ENCODE measurements at regions not wholly inside any gene's neighbourhood (a gene's known extent, or its start where the extent isn't known, plus 50 kb on each side); places are given as distances from the start of the nearest gene placed in this dataset.

DNA sequence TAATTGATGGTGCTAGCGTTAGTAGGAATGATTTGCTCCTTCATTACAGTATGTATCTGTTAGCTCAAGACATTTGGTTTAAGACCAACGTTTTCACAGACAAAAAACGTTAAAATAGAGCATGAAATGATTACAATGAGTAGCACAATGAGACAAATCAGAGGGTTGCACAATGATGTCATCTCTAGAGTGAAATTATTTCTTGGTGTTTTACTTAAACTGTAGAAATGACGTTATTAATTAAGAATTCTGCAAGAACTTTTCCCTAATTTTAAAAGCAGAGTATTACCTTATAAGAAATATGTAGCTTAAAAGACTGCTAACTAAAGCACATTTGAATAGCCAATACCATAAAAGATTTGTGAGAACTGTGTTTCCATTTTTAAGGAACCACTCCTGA is 373.4 kb upstream of the KIF2B start:
- H3K36me3 Mint-ChIP-seq (ENCODE audit: low read depth) = no peaks in the 10 kb centered on the region
- no peaks in the 10 kb centered on the region for H3K4me1 Mint-ChIP-seq (ENCODE audit: low read depth)
- no peaks in the 10 kb centered on the region for H3K27me3 Mint-ChIP-seq
- intact Hi-C loops (cut with micrococcal nuclease) = no loop called here
- no peak overlapping the region for H3K4me3 Mint-ChIP-seq
- H3K9me3 Mint-ChIP-seq = no peaks in the 10 kb centered on the region
- no peak overlapping the region for H3K27ac Mint-ChIP-seq

DNA sequence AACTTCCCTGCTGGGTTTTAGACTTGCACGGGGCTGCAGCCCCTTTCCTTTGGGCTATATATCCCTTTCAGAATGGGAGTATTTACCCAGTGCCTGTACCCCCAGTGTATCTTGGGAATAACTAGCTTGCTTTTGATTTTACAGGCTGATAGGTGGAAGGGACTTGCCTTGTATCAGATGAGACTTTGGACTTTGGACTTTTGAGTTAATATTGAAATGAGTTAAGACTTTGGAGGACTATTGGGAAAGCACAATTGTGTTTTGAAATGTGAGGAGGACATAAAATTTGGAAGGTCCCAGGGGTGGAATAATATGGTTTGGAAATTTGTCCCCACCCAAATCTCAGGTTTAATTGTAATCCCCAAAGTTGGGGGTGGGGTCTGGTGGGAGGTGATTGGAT is 393.8 kb upstream of the KIF2B start:
- H3K27me3 Mint-ChIP-seq = no peaks in the 10 kb centered on the region
- intact Hi-C loops (cut with micrococcal nuclease) = no loop called here
- no peak overlapping the region for H3K27ac Mint-ChIP-seq
- H3K36me3 Mint-ChIP-seq (ENCODE audit: low read depth) = no peaks in the 10 kb centered on the region
- H3K4me3 Mint-ChIP-seq = no peak overlapping the region
- H3K9me3 Mint-ChIP-seq = peaks cover 22% of the 10 kb centered on the region
- no peaks in the 10 kb centered on the region for H3K4me1 Mint-ChIP-seq (ENCODE audit: low read depth)

DNA sequence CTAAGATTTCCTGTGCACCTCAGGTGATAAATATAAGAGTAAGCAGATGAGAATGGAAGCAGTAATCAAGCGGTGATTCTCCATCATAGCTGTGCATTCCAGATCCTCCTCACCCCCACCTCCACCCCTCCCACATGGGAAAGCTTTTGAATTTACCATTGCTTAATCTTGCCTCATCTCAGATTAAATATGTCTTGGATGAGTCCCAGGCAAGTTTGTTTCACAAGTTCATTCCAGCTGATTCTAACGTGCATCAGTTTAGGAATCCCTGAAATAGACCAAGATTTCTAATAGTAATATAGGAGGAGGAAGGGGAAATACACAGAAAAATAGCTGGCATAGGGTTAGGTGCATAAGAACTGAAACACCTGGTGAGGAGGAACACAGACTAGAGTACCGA is 396.2 kb upstream of the KIF2B start:
- H3K4me1 Mint-ChIP-seq (ENCODE audit: low read depth) = no peaks in the 10 kb centered on the region
- intact Hi-C loops (cut with micrococcal nuclease) = no loop called here

DNA sequence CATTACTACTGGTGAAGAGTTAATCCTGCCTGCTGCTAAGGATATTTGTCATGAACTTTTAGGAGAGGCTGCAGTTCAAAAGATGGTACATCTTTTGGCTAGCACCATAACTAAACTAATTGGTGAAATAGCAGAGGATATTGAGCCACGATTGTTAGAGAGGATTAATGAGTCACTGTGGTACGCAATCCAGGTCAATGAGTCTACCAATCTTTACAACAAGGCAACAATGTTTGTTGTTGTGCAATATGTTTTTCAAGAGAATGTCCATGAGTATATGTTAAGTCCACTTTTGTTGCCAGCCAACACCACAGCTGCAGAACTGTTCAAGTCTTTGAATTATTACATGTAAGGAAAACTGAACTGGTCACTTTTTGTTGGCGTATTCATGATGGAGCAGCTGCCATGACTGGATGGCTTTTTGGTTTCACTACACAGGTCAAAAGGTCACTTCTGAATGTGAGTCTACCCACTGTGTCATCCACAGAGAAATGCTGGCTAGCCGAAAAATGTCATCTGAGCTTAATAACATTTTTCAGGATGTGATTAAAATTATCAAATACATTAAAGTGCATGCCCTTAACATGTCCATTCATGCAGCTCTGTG is 402.6 kb upstream of the KIF2B start:
- Mint-ChIP-seq H3K27ac (no peak overlapping the region), H3K9me3 (peaks cover 7% of the 10 kb centered on the region), H3K36me3 (ENCODE audit: low read depth) (no peaks in the 10 kb centered on the region), H3K27me3 (no peaks in the 10 kb centered on the region), H3K4me3 (no peak overlapping the region), H3K4me1 (ENCODE audit: low read depth) (no peaks in the 10 kb centered on the region)
- intact Hi-C loops (cut with micrococcal nuclease) = no loop called here

More for the DNA sequence above, 396.2 kb upstream of the KIF2B start:
- peaks cover 26% of the 10 kb centered on the region for H3K9me3 Mint-ChIP-seq
- H3K36me3 Mint-ChIP-seq (ENCODE audit: low read depth) = no peaks in the 10 kb centered on the region
- no peak overlapping the region for H3K4me3 Mint-ChIP-seq
- H3K27ac Mint-ChIP-seq = no peak overlapping the region
- H3K27me3 Mint-ChIP-seq = no peaks in the 10 kb centered on the region

DNA sequence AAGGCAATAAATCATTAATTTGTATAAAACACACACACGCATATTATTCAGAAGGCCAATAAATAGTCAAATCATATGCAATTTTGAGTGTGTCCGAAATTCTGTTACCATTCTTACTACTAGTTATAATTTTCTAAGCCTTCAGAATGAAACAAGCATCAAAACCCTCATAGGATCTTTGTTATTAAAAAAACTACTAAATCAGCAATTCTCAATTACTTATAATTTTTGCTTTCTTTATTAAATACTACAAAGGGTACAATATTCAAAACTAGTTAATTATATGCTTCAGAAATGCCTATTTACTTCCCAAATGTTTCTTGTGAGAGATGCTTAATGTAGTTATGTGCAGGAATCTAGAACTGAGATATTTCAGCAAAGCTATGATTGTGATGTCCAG is 413.1 kb upstream of the KIF2B start:
- Mint-ChIP-seq H3K36me3 (ENCODE audit: low read depth) (no peaks in the 10 kb centered on the region), H3K4me1 (ENCODE audit: low read depth) (no peaks in the 10 kb centered on the region), H3K27me3 (no peaks in the 10 kb centered on the region), H3K27ac (no peak overlapping the region), H3K9me3 (peaks cover 32% of the 10 kb centered on the region), H3K4me3 (no peak overlapping the region)
- intact Hi-C loops (cut with micrococcal nuclease) = no loop called here

DNA sequence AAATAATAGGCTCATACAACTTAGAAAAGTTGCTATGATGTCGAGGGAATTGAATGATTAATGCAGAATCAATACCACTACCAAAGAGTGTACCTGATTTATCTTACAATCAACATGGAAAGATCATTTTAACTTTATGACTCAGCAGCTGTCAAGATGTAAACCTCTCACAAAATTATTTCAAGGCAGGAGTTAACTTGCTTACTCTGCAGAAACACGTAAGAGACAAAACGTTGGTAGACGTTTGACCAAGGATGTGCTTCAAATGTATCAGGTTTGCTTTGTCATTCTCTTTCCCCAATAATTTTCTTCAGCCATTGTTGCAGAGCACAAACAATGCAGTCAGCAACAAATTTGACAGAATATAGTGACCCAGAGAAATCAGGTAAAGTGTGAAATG is 415.8 kb upstream of the KIF2B start:
- intact Hi-C loops (cut with micrococcal nuclease) = no loop called here
- no peaks in the 10 kb centered on the region for H3K4me1 Mint-ChIP-seq (ENCODE audit: low read depth)
- no peak overlapping the region for H3K4me3 Mint-ChIP-seq
- H3K27me3 Mint-ChIP-seq = no peaks in the 10 kb centered on the region
- no peaks in the 10 kb centered on the region for H3K36me3 Mint-ChIP-seq (ENCODE audit: low read depth)
- no peak overlapping the region for H3K27ac Mint-ChIP-seq
- H3K9me3 Mint-ChIP-seq = peaks cover 27% of the 10 kb centered on the region

DNA sequence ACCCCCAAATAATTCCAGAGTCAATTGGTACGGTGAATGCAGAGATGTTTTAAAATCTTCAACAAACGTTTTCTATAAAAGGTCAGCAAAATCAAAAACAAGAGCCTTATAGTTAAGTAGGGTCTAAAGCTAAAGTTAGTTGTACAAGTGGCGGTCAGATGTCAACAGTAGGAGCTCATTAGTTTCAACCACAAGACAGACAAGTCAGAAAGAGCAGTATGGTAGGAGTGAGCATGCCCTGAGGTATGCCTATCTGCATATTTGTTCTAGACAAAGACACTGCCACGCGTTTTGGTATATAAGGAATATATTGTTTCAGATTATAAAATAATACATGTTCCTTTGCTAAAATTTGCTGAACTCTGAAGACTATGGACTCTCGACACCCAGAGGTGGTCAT is 431.5 kb upstream of the KIF2B start:
- Mint-ChIP-seq H3K27ac (no peak overlapping the region), H3K4me3 (no peak overlapping the region)

DNA sequence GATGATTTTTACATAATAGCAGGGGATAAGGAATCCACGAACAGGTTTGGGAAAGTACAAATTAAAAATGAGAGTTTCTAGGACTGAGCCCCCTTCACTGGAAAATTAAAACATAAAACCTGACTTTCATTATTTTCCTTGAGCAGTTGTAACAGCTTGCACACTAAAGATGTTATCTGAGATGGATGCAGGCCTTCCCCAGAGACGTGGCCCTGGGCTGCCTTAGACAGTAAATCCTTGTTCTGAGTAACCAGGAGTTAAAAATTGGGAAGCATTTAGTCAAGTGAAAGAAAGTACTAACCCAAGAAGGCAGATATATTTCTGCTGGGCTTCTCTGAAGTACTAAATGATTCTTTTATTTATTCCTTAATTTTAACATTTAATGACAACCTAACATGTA is 432.2 kb upstream of the KIF2B start:
- Mint-ChIP-seq H3K36me3 (ENCODE audit: low read depth) (no peaks in the 10 kb centered on the region), H3K27me3 (no peaks in the 10 kb centered on the region), H3K4me1 (ENCODE audit: low read depth) (no peaks in the 10 kb centered on the region), H3K9me3 (no peaks in the 10 kb centered on the region), H3K27ac (no peak overlapping the region), H3K4me3 (no peak overlapping the region)
- intact Hi-C loops (cut with micrococcal nuclease) = no loop called here

More for the DNA sequence above, 431.5 kb upstream of the KIF2B start:
- no peaks in the 10 kb centered on the region for H3K27me3 Mint-ChIP-seq
- no peaks in the 10 kb centered on the region for H3K4me1 Mint-ChIP-seq (ENCODE audit: low read depth)
- intact Hi-C loops (cut with micrococcal nuclease) = no loop called here
- no peaks in the 10 kb centered on the region for H3K9me3 Mint-ChIP-seq
- no peaks in the 10 kb centered on the region for H3K36me3 Mint-ChIP-seq (ENCODE audit: low read depth)

DNA sequence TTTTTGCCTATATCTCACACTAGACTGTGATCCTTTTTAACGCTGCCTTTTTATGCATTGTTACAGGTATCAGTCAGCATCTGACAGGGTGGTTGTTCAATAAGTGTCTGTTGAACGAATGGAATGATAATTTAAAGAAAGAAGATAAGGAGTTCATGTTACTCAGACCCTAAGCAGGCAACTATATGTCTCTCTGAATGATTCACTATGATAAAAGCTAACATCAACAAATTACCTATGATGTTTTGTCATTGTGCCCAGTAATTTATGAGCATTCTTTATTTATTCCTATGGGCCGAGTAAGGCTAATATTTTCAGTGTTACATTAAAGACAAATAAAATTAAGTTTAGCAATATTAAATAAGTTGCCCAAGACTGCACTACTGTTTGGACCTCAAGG is 435.0 kb upstream of the KIF2B start:
- Mint-ChIP-seq H3K27ac (no peak overlapping the region), H3K4me3 (no peak overlapping the region), H3K36me3 (ENCODE audit: low read depth) (no peaks in the 10 kb centered on the region), H3K4me1 (ENCODE audit: low read depth) (no peaks in the 10 kb centered on the region), H3K27me3 (no peaks in the 10 kb centered on the region), H3K9me3 (no peaks in the 10 kb centered on the region)
- intact Hi-C loops (cut with micrococcal nuclease) = no loop called here

DNA sequence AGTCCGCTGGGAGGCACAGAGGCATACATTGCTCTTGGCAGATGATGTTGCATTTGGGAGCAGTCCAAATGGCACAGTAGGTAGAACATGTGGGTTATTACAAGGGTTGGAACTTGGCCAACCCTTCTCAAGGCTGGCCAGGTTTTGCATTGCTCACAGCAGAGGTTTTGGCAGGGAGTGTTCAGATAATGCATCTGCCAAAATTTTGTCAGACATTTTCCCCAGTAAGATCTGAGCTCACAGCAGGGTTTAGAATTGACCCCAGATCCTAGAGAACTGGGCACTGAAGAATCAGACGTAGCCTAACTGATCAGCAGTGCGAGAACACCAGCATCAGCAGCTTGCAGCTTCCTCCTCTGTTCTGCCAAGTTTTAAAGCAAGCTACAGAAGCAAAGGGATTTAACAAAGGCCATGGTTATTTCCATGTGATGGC is 468.8 kb upstream of the KIF2B start:
- H3K4me3 Mint-ChIP-seq = no peak overlapping the region
- intact Hi-C loops (cut with micrococcal nuclease) = no loop called here
- peaks cover 19% of the 10 kb centered on the region for H3K9me3 Mint-ChIP-seq
- H3K4me1 Mint-ChIP-seq (ENCODE audit: low read depth) = no peaks in the 10 kb centered on the region
- H3K27ac Mint-ChIP-seq = no peak overlapping the region
- no peaks in the 10 kb centered on the region for H3K36me3 Mint-ChIP-seq (ENCODE audit: low read depth)
- no peaks in the 10 kb centered on the region for H3K27me3 Mint-ChIP-seq

DNA sequence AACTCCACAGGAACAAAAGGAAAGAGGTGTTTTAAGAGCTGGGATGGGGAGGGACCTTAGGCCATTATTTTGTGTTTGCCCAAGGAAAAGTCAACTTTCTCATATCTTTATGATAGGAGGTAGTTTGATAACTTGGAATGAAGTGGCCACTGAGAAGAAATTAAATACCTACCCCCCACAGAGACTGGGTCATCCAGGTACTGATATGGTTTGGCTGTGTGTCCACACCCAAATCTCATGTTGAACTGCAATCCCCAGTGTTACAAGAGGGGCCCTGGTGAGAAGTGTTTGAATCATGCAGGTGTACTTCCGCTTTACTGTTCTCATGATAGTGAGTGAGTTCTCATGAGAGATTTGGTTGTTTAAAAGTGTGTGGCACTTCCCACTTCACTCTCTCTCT is 477.9 kb upstream of the KIF2B start:
- H3K27me3 Mint-ChIP-seq = no peaks in the 10 kb centered on the region
- H3K27ac Mint-ChIP-seq = no peak overlapping the region
- peaks cover 33% of the 10 kb centered on the region for H3K9me3 Mint-ChIP-seq
- intact Hi-C loops (cut with micrococcal nuclease) = no loop called here
- no peaks in the 10 kb centered on the region for H3K36me3 Mint-ChIP-seq (ENCODE audit: low read depth)
- no peaks in the 10 kb centered on the region for H3K4me1 Mint-ChIP-seq (ENCODE audit: low read depth)
- H3K4me3 Mint-ChIP-seq = no peak overlapping the region

DNA sequence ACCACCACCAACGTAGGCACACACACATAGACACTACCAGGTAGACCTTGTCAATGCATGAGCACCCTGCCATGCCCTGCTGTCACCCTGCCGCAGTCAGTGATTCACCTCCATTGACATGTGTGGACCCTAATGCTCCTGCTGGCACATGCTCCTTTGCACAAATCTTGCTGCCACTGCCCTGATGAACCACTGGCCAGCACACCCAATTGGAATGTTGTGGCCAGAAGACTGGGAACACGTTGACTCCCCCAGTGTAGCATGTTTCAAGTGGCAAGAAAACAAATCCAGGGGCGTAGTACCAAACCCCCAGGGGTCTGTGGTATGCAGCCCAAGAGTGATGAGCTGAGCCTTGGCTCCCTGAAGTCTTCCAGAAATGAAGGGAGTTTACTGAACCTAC is 486.4 kb upstream of the KIF2B start:
- intact Hi-C loops (cut with micrococcal nuclease) = no loop called here
- H3K4me3 Mint-ChIP-seq = no peak overlapping the region
- H3K27me3 Mint-ChIP-seq = no peaks in the 10 kb centered on the region
- no peaks in the 10 kb centered on the region for H3K36me3 Mint-ChIP-seq (ENCODE audit: low read depth)
- peaks cover 37% of the 10 kb centered on the region for H3K9me3 Mint-ChIP-seq
- no peak overlapping the region for H3K27ac Mint-ChIP-seq
- no peaks in the 10 kb centered on the region for H3K4me1 Mint-ChIP-seq (ENCODE audit: low read depth)

DNA sequence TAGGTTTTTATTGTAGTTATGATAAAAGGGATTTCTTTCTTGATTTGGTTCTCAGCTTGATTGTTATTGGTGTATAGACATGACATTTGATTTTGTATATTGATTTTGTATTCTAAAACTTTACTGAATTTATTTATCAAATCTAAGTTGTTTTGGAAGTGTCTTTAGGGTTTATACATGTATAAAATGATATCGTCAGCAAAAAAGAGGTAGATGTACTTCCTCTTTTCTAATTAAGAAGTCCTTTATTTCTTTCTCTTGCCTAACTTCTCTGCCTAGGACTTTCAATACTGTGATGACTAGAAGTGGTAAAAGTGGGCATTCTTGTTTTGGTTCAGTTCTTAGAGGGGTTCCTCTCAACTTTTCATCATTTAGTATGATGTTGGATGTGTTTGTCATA is 487.3 kb upstream of the KIF2B start:
- intact Hi-C loops (cut with micrococcal nuclease) = no loop called here
- no peak overlapping the region for H3K4me3 Mint-ChIP-seq
- no peak overlapping the region for H3K27ac Mint-ChIP-seq
- H3K9me3 Mint-ChIP-seq = peaks cover 29% of the 10 kb centered on the region
- H3K4me1 Mint-ChIP-seq (ENCODE audit: low read depth) = no peaks in the 10 kb centered on the region
- H3K36me3 Mint-ChIP-seq (ENCODE audit: low read depth) = no peaks in the 10 kb centered on the region
- H3K27me3 Mint-ChIP-seq = no peaks in the 10 kb centered on the region

DNA sequence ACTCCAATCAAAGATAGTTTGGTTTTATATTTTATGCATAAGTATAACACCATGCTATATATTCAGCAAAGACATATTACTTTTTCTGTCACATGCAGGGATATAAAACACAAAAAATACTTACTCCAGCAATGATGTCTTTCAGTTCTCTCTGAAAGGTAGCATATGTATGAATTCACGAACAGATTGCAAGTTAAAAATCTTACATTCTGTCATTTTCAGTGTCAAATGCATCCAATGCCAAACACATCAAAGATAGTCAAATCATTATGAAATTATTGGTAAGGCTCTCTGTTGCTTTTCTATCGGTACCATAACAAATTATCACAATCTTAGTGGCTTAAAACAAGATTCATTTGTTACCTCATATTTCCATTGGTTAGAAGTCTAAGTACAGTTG is 492.0 kb upstream of the KIF2B start:
- Mint-ChIP-seq H3K27ac (no peak overlapping the region), H3K27me3 (no peaks in the 10 kb centered on the region)
- intact Hi-C loops (cut with micrococcal nuclease) = no loop called here

DNA sequence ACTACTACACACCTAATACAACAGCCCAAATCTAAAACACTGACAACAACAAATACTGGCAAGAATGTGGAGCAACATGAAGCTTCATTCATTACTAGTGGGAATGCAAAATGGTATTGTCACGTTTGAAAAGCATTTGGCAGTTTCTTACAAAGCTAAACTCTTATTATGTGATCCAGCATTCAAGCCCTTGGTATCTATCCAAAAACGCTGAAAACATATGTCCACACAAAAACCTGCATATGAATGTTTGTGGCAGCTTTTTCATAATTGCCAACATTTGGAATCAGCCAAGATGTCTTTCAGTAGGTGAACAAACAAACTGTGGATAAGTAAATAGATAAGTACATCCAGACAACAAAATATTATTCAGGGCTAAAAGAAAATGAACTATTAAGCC is 501.1 kb upstream of the KIF2B start:
- Mint-ChIP-seq H3K4me3 (no peak overlapping the region), H3K27me3 (no peaks in the 10 kb centered on the region), H3K4me1 (ENCODE audit: low read depth) (no peaks in the 10 kb centered on the region), H3K27ac (no peak overlapping the region), H3K36me3 (ENCODE audit: low read depth) (no peaks in the 10 kb centered on the region), H3K9me3 (no peaks in the 10 kb centered on the region)
- intact Hi-C loops (cut with micrococcal nuclease) = no loop called here

More for the DNA sequence above, 492.0 kb upstream of the KIF2B start:
- H3K9me3 Mint-ChIP-seq = no peaks in the 10 kb centered on the region
- no peaks in the 10 kb centered on the region for H3K4me1 Mint-ChIP-seq (ENCODE audit: low read depth)
- H3K36me3 Mint-ChIP-seq (ENCODE audit: low read depth) = no peaks in the 10 kb centered on the region
- H3K4me3 Mint-ChIP-seq = no peak overlapping the region

All from dendritic cell treated with granulocyte-macrophage colony-stimulating factor and Interleukin-4, amounts not matched to agents 40 ng/mL and 50 ng/mL, for 4 days (primary cell).